GM18507 (cell line): ENCODE measurements at regions not wholly inside any gene's neighbourhood (a gene's known extent, or its start where the extent isn't known, plus 50 kb on each side); places are given as distances from the start of the nearest gene placed in this dataset.
"Not testable (repeated sequence)": the region's sequence is repeated elsewhere in the genome, so short reads cannot be mapped to it uniquely, and the experiment has no call there.

ENCODE experiments used
- DNase-seq: peaks from one replicate; pipeline ENCODE4 v3.0.0; 2011; ENCODE audit warnings: low read depth; ENCODE audit not compliant: insufficient read length; ENCODE audit errors: extremely low spot score
- FAIRE-seq: peaks from 2 replicates; lab custom pipeline; 2011; peaks lifted over from hg19 to GRCh38; lab: Jason Lieb, UNC

- DNase-seq, result no peak
- FAIRE-seq, result no peak
Measured at GRCh38 chr2:193505620-193506019, 1310.9 kb upstream of the TMEFF2 start.

DNA sequence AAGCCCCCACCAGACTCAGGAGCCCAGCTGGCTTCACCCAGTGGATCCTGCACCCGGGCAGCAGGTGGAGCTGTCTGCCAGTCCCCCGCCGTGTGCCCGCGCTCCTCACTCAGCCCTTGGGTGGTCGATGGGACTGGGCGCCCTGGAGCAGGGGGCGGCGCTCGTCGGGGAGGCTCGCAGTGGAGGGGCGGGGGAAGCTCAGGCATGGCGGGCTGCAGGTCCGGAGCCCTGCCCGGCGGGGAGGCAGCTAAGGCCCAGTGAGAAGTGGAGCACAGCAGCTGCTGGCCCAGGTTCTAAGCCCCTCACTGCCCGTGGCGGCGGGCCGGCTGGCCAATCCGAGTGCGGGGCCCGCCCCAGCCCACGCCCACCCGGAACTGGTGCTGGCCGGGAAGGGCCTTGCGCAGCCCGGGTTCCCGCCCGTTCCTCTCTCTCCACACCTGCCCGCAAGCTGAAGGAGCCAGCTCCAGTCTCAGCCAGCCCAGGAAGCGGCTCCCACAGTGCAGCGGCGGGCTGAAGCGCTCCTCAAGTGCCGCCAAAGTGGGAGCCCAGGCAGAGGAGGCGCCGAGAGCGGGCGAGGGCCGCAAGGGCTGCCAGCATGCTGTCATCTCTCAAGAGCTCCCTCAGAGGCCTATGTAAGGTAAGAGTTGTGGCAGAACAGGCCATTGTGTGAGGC lies 1307.8 kb upstream of the TMEFF2 start:
- DNase-seq, result no peak
- no peak for FAIRE-seq

DNA sequence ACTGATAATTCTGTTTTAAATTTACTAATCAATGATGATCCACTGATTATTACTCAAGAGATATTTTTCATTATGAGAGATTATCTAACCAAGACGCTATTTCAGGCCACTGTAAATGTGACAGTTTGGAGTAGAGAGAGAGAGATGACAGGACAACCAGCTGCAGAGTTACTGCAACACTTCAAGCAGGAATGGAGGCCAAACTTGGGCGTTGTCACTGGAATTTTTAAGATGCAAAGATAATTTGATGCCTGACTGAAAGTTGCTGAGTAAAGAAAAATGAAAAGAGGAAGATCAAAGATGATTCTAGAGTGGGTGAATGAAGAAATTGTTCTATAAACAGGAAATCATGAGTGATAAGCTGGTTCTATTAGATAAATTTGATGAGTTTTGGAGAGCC lies 1302.1 kb upstream of the TMEFF2 start:
- DNase-seq (no peak), FAIRE-seq (no peak)

GRCh38 chr2:193482557-193482956 lies 1287.8 kb upstream of the TMEFF2 start:
- DNase-seq (peak; percentile 1), FAIRE-seq (peak; percentile 42)

DNA sequence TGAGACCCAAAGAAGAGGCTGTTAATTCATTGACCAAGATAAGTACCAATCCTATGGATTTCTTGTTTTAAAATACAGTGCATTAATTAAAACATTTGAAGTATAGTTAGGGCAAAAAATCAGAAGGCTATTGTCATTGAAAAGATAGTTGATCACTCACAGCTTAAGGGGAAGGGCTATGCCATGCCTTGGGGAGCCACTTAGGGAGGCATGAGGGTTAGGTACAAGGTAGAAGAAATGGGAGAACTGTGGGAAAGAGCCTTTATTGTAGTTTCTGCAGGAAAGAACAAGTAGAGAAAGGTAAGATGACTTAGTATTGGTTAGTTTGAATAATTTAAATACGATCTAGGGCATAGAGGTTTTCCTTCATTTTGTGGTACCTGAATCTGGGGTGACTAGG lies 1285.5 kb upstream of the TMEFF2 start:
- no peak for DNase-seq
- no peak for FAIRE-seq

DNA sequence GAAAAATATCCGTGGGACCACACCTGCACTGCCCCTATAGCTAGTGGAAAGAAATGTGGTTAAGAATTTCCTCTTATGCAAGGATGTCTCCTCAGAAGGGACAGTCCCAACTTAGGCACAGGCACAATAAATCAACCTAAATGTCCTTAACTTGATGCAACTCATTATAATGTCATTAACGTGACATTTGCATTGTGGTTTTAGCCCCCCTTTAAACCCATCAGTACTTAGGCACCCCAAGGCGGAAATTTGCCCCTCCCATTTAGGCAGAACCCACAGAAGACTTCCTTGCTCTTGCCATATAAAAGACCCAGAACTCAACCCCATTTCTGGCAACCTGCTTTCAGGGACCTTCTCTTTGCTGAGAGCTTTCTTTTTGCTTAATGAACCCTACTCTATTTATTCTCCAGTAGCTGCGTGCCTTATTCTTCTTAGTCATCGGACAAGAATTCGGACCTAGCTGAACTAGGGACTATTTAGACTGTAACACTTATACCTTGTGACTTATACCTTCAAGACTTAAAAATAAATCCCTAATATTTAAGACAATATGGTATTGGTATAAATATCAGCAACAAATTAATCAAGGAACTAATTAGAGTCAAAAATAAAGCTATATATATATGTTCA lies 1281.6 kb upstream of the TMEFF2 start:
- no peak for FAIRE-seq
- DNase-seq, result no peak

- no peak for FAIRE-seq
- no peak for DNase-seq
Measured at GRCh38 chr2:193475038-193475437, 1280.3 kb upstream of the TMEFF2 start.

DNA sequence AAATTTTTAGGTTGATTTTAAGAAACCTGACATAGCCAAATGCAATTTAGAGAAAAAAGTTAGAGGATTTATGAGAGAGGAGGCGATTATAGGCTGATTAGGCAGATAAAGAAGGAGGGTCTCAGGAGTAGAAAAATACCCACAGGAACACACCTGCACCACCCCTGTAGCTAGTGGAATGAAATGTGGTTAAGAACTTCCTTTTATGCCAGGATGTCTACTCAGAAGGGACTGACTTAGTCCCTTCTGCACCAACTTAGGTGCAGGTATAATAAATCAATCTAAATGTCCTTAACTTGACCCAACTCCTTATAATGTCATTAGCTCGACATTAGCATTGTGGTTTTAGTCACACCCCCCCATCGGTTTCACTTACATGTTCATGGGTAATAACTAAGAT lies 1274.5 kb upstream of the TMEFF2 start:
- no peak for FAIRE-seq

GRCh38 chr2:193467276-193467987 lies 1272.7 kb upstream of the TMEFF2 start:
- DNase-seq, result no peak
- no peak for FAIRE-seq

More for the DNA sequence above, 1274.5 kb upstream of the TMEFF2 start:
- DNase-seq, result no peak

- FAIRE-seq (no peak), DNase-seq (no peak)
Measured at GRCh38 chr2:193463011-193463410, 1268.3 kb upstream of the TMEFF2 start.

DNA sequence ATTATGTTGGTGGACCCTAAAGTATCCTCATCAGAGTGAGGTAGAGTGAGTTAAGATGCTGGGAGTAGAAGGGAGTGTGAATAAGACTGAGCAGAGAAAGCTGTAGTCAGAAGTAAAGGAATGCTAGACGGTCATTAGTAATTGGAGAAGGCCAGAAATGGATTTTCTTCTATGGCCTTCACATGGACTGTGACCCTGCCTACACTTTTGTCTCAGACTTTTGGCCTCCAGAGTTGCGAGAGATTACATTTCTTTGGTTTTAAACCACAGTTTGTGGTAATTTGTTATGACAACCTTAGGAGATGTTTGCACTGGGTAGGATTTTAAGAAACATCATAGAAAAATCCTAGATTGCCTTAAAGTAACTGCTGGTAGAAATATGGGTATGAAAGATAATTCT lies 1267.7 kb upstream of the TMEFF2 start:
- no peak for DNase-seq
- FAIRE-seq, result no peak

- FAIRE-seq (no peak), DNase-seq (no peak)
Measured at GRCh38 chr2:193461431-193461934, 1266.8 kb upstream of the TMEFF2 start.

DNA sequence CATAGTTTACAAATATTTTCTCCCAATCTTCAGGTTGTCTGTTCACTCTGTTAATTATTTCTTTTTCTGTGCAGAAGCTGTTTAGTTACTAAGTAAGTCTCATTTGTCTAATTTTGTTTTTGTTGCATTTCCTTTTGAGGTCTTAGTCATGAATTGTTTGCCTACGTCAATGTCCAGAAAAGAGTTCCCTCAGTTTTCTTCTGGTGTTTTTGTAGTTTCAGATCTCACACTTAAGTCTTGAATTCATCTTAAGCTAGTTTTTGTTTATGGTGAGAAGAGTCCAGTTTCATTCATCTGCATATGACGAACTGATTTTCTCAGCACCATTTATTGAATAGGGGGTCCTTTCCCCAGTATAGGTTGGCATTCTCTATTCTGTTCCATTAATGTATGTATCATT lies 1252.2 kb upstream of the TMEFF2 start:
- DNase-seq (no peak), FAIRE-seq (no peak)

- FAIRE-seq (no peak), DNase-seq (no peak)
Measured at GRCh38 chr2:193442293-193442692, 1247.6 kb upstream of the TMEFF2 start.

DNA sequence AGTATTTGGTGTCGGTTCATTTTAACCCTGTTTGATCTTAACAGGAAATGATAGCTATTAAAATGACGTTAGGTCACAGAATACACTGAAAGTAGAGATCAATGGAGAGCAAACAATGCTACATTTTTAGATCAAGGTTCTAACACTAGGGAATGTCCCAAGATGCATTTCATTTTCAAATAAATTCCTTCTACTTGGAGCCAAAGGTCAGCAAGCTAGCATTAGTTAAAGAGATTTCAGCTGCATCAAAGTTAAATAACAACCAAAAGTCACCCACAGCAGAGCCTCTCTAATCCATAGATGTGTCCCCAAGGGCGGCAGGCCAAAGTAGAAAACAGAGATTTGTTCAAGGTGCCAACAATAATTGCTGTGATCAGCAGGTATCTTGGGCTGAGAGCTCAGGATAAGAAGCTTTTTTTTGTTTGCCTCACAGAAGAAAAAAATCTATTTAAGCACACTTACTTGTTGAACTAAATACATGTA lies 1233.6 kb upstream of the TMEFF2 start:
- DNase-seq, result no peak
- no peak for FAIRE-seq

- not testable (repeated sequence) for FAIRE-seq
Measured at GRCh38 chr2:193412368-193412767, 1217.6 kb upstream of the TMEFF2 start.

GRCh38 chr2:193409951-193410350 lies 1215.2 kb upstream of the TMEFF2 start:
- FAIRE-seq (no peak), DNase-seq (no peak)

More at GRCh38 chr2:193412368-193412767, 1217.6 kb upstream of the TMEFF2 start:
- DNase-seq, result not testable (repeated sequence)

GRCh38 chr2:193382583-193382982 lies 1187.8 kb upstream of the TMEFF2 start:
- FAIRE-seq, result no peak
- no peak for DNase-seq

DNA sequence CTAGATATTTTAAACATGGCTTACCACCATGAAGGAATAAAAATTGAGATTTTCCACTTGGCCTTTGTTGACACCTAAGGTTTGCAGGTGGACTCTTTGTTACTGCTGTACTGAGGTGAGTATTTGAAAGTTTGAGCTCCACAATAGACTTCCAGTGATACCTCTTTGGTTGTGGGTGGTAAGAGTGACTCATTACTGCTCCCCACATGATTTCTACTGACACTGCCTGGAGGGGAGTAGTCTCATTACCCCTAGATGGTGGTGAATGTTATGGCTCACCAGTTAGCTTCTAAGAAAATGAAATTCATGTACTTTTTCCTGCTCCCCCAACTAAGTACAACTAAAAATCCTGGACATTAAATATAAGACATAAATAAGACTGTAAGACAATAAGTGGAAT lies 1183.1 kb upstream of the TMEFF2 start:
- DNase-seq (no peak), FAIRE-seq (no peak)

DNA sequence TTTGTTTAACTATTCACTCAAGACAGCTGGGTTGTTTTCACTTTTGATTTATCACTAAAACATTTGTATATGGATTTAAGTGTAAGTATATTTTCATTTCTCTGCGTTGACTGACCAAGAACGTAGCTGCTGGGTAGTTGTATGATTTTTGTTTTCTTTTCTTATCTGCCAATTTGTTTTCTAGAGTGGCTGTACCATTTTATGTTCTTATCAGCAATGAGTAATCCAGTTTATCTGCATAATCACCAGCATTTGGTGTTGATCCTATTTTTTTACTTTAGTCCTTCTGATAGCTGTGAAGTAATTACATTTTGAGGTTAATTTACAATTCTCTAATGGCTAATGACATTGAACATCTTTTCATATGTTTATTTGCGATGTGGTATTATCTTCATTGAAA lies 1178.4 kb upstream of the TMEFF2 start:
- FAIRE-seq (no peak), DNase-seq (no peak)
